KMS-11 (cell line): ENCODE measurements at regions not wholly inside any gene's neighbourhood (a gene's known extent, or its start where the extent isn't known, plus 50 kb on each side); places are given as distances from the start of the nearest gene placed in this dataset.

Source experiments
- H2AFZ ChIP-seq: fragments of 200-600 bp; sonication (generic); 2 replicates; pipeline ENCODE4 v1.6.1; 2016; ENCODE audit warnings: antibody characterized with exemption, mixed run types, low read depth
- H3K27ac ChIP-seq: fragments of 200-600 bp; sonication (generic); 2 replicates; pipeline ENCODE4 v1.6.1; 2016; ENCODE audit warnings: mild to moderate bottlenecking, mixed run types
- H3K27me3 ChIP-seq: fragments of 200-600 bp; sonication (generic); 2 replicates; pipeline ENCODE4 v1.6.1; 2017; ENCODE audit warnings: mild to moderate bottlenecking, low read depth, mixed run types, moderate library complexity; ENCODE audit not compliant: insufficient read depth
- H3K36me3 ChIP-seq: fragments of 200-600 bp; sonication (generic); 2 replicates; pipeline ENCODE4 v1.6.1; 2017; ENCODE audit warnings: mild to moderate bottlenecking, mixed run types; ENCODE audit not compliant: insufficient read depth
- H3K4me1 ChIP-seq: fragments of 200-600 bp; sonication (generic); 2 replicates; pipeline ENCODE4 v1.6.1; 2016; ENCODE audit warnings: mild to moderate bottlenecking, low read depth, mixed run types; ENCODE audit not compliant: poor library complexity, severe bottlenecking
- H3K4me2 ChIP-seq: fragments of 200-600 bp; sonication (generic); 2 replicates; pipeline ENCODE4 v1.7.0; 2016; ENCODE audit warnings: mild to moderate bottlenecking, mixed run types
- H3K4me3 ChIP-seq: fragments of 200-600 bp; sonication (generic); IDR thresholded peaks from 2 replicates; pipeline ENCODE4 v1.6.1; 2017; ENCODE audit warnings: low read depth, low read length, mixed read lengths; ENCODE audit not compliant: insufficient read depth
- H3K79me2 ChIP-seq: fragments of 200-600 bp; sonication (generic); 2 replicates; pipeline ENCODE4 v1.6.1; 2016; ENCODE audit warnings: low read depth, mixed run types; ENCODE audit not compliant: insufficient read depth
- H3K9ac ChIP-seq: fragments of 200-600 bp; sonication (generic); 2 replicates; pipeline ENCODE4 v1.6.1; 2016; ENCODE audit warnings: mild to moderate bottlenecking, mixed run types
- H4K20me1 ChIP-seq: fragments of 200-600 bp; sonication (generic); 2 replicates; pipeline ENCODE4 v1.6.1; 2016; ENCODE audit warnings: mild to moderate bottlenecking, mixed run types; ENCODE audit not compliant: insufficient read depth
- TF ChIP-seq, protein P1 (sequence below): fragments of 200-600 bp; sonication (generic); conservative IDR thresholded peaks from 2 replicates; pipeline ENCODE4 v1.6.1; 2017; ENCODE audit warnings: low read depth, mild to moderate bottlenecking, antibody characterized with exemption, low read length, moderate library complexity, mixed read lengths

DNA sequence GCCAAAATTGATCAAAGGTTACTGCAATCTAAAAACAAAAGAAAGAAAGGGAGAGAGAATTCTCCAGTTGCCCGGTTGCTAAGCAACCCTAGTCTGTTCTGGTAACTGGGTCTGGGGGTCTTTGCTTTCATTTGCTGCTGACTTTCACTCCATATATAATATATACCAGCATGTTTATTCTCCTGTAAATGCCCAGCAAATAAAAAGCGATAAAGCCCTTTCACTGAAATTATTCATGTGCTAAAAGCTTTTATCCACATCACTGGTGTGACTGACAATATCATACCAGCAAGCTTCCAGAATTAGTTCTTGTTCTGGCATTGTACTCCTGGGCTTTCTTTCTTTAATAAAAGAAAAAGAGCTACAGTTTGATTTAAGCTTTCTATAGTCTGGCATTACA is 75.5 kb upstream of the ST8SIA3 start:
- no peak overlapping the region for H3K27ac ChIP-seq
- no peak overlapping the region for H3K4me3 ChIP-seq
- no peak overlapping the region for H3K4me2 ChIP-seq
- no peaks in the 10 kb centered on the region for H3K27me3 ChIP-seq
- H3K4me1 ChIP-seq: no peaks in the 10 kb centered on the region
- TF ChIP-seq, protein P1, sequence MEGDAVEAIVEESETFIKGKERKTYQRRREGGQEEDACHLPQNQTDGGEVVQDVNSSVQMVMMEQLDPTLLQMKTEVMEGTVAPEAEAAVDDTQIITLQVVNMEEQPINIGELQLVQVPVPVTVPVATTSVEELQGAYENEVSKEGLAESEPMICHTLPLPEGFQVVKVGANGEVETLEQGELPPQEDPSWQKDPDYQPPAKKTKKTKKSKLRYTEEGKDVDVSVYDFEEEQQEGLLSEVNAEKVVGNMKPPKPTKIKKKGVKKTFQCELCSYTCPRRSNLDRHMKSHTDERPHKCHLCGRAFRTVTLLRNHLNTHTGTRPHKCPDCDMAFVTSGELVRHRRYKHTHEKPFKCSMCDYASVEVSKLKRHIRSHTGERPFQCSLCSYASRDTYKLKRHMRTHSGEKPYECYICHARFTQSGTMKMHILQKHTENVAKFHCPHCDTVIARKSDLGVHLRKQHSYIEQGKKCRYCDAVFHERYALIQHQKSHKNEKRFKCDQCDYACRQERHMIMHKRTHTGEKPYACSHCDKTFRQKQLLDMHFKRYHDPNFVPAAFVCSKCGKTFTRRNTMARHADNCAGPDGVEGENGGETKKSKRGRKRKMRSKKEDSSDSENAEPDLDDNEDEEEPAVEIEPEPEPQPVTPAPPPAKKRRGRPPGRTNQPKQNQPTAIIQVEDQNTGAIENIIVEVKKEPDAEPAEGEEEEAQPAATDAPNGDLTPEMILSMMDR: no peak
- H3K9ac ChIP-seq: no peak overlapping the region
- H4K20me1 ChIP-seq: no peaks in the 10 kb centered on the region
- no peaks in the 10 kb centered on the region for H3K36me3 ChIP-seq
- H2AFZ ChIP-seq: no peak overlapping the region
- H3K79me2 ChIP-seq: no peaks in the 10 kb centered on the region

DNA sequence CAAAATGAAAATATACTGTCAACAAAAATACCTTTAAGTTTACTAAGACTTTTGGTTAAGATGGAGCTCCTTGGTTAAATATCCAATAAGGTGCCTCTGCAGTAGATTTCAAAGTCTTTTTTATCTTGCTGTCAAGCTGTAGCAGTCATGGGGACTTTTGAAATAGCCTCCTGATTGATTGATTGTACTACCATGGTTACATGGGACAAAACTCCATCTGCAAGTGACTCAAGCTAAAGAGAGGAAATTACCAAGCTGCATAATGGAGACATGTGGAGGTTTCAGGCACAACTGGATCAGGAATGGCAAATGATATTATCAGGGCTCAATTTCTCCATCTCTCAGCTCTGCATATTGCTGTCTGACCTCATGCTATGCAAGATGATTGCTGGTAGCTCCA is 73.4 kb upstream of the ST8SIA3 start:
- no peak overlapping the region for H3K9ac ChIP-seq
- H3K36me3 ChIP-seq: no peaks in the 10 kb centered on the region
- H4K20me1 ChIP-seq: no peaks in the 10 kb centered on the region
- TF ChIP-seq, protein P1: no peak
- no peaks in the 10 kb centered on the region for H3K4me1 ChIP-seq
- no peak overlapping the region for H3K27ac ChIP-seq
- H2AFZ ChIP-seq: no peak overlapping the region
- no peak overlapping the region for H3K4me3 ChIP-seq
- H3K27me3 ChIP-seq: no peaks in the 10 kb centered on the region
- no peak overlapping the region for H3K4me2 ChIP-seq
- no peaks in the 10 kb centered on the region for H3K79me2 ChIP-seq

DNA sequence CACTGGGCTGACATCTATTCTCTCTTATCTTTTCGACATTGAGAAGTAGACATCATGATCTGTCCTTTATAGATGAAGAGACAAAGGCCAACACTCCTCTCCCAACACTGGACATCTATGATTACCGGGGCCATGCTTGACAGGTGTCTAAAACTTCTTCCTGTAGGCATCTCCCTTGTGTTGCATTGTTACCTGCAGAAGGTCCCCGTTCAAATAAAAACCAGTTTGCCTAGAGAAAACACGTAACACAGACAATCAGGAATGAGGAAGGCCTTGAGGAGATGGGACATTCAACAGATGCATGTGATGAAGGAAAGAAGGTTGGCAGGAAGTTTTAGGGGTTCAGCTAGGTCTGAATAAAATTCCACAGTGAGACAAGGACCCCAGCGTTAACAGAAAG is 70.8 kb upstream of the ST8SIA3 start:
- Histone ChIP-seq H3K9ac (no peak overlapping the region), H3K36me3 (no peaks in the 10 kb centered on the region), H4K20me1 (no peaks in the 10 kb centered on the region), H3K4me1 (peaks cover 15% of the 10 kb centered on the region), H3K4me2 (no peak overlapping the region), H2AFZ (no peak overlapping the region), H3K27me3 (no peaks in the 10 kb centered on the region), H3K79me2 (no peaks in the 10 kb centered on the region), H3K27ac (no peak overlapping the region), H3K4me3 (no peak overlapping the region)
- TF ChIP-seq, protein P1: no peak

GRCh38 chr18:57286949-57287348 is 65.4 kb upstream of the ST8SIA3 start:
- H3K4me2 ChIP-seq: peak overlapping the region; percentile 89
- TF ChIP-seq, protein P1: no peak

More at GRCh38 chr18:57286949-57287348, 65.4 kb upstream of the ST8SIA3 start:
- Histone ChIP-seq H3K4me3 (no peak overlapping the region), H3K27ac (peak overlapping the region; percentile 49), H3K27me3 (no peaks in the 10 kb centered on the region), H2AFZ (peak overlapping the region; percentile 11; the same call in 1 of the 2 replicates), H3K9ac (peak overlapping the region; percentile 5; the same call in 1 of the 2 replicates), H3K36me3 (no peaks in the 10 kb centered on the region), H3K4me1 (peaks cover 42% of the 10 kb centered on the region), H3K79me2 (no peaks in the 10 kb centered on the region), H4K20me1 (no peaks in the 10 kb centered on the region)
